22Rv1 (cell line): ENCODE measurements at regions not wholly inside any gene's neighbourhood (a gene's known extent, or its start where the extent isn't known, plus 50 kb on each side); places are given as distances from the start of the nearest gene placed in this dataset.

Source experiments
- H3K27ac ChIP-seq: fragments of 450-650 bp; 2 replicates; pipeline ENCODE4 v1.5.1; 2017
- CTCF ChIP-seq: fragments of 450-650 bp; IDR thresholded peaks from 2 replicates; pipeline ENCODE4 v1.5.1; 2017; ENCODE audit warnings: mild to moderate bottlenecking
- ZFX ChIP-seq: fragments of 450-650 bp; IDR thresholded peaks from 2 replicates; pipeline ENCODE4 v1.6.1; 2017; ENCODE audit warnings: antibody characterized with exemption, borderline replicate concordance

- no peak overlapping the region for H3K27ac ChIP-seq
- no peak for TF ChIP-seq CTCF
- TF ChIP-seq ZFX = no peak
Measured at GRCh38 chr15:96524676-96525417, 194.3 kb downstream of the NR2F2 start.

- no peak for TF ChIP-seq CTCF
- no peak for TF ChIP-seq ZFX
- peak overlapping the region; percentile 24; the same call in 1 of the 2 replicates for H3K27ac ChIP-seq
Measured at GRCh38 chr15:96535148-96535547, 204.6 kb downstream of the NR2F2 start.

- H3K27ac ChIP-seq = no peak overlapping the region
- TF ChIP-seq ZFX (no peak), CTCF (no peak)
Measured at GRCh38 chr15:96538491-96538890, 208.0 kb downstream of the NR2F2 start.

- TF ChIP-seq ZFX (no peak), CTCF (no peak)
- H3K27ac ChIP-seq = no peak overlapping the region
Measured at GRCh38 chr15:96540283-96540682, 209.8 kb downstream of the NR2F2 start.

GRCh38 chr15:96542130-96542770, 211.8 kb downstream of the NR2F2 start:
- H3K27ac ChIP-seq = no peak overlapping the region
- TF ChIP-seq ZFX = no peak
- no peak for TF ChIP-seq CTCF

GRCh38 chr15:96544162-96544756, 213.8 kb downstream of the NR2F2 start:
- no peak overlapping the region for H3K27ac ChIP-seq
- no peak for TF ChIP-seq ZFX
- TF ChIP-seq CTCF = no peak

GRCh38 chr15:96549136-96549535, 218.6 kb downstream of the NR2F2 start:
- H3K27ac ChIP-seq = no peak overlapping the region
- TF ChIP-seq CTCF (no peak), ZFX (no peak)
